ENCODE measurements at regions not wholly inside any gene's neighbourhood (a gene's known extent, or its start where the extent isn't known, plus 50 kb on each side); places are given as distances from the start of the nearest gene placed in this dataset.
A peak's percentile ranks its signal among the peaks of the same experiment; 100 is the strongest.

DNA sequence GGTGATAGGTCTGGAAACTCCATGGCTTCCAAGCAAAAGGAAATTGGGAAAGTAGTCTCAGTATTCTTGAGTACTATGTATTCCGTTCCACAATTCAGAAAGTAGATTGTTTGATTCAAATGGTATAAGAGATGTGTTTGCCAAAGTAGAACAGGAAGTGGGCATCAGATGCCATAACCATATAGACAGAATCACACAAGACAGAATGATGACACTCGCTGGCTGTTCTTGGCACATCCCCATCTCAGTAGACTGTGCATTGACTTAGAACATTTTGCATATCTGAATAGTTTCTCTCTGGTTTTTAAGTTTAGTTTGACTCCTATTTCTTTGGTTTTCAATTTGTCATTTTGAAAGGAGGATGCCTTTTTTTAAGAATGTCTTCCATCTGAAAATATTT, 221.1 kb upstream of the RGS6 start:
- ATAC-seq (no peak), DNase-seq (no peak)
- H3K9me3 ChIP-seq: no peaks in the 10 kb centered on the region
- intact Hi-C loops (cut with DNase I): no loop called here
- H3K4me3 ChIP-seq: no peak overlapping the region
- TF ChIP-seq, protein P1, sequence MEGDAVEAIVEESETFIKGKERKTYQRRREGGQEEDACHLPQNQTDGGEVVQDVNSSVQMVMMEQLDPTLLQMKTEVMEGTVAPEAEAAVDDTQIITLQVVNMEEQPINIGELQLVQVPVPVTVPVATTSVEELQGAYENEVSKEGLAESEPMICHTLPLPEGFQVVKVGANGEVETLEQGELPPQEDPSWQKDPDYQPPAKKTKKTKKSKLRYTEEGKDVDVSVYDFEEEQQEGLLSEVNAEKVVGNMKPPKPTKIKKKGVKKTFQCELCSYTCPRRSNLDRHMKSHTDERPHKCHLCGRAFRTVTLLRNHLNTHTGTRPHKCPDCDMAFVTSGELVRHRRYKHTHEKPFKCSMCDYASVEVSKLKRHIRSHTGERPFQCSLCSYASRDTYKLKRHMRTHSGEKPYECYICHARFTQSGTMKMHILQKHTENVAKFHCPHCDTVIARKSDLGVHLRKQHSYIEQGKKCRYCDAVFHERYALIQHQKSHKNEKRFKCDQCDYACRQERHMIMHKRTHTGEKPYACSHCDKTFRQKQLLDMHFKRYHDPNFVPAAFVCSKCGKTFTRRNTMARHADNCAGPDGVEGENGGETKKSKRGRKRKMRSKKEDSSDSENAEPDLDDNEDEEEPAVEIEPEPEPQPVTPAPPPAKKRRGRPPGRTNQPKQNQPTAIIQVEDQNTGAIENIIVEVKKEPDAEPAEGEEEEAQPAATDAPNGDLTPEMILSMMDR (IDR thresholded peaks at IDR 0.05): no peak
- peaks cover 13% of the 10 kb centered on the region for H3K36me3 ChIP-seq
- no peak overlapping the region for H3K27ac ChIP-seq
- peaks cover 10% of the 10 kb centered on the region for H3K4me1 ChIP-seq
- H3K27me3 ChIP-seq (ENCODE audit: low read depth): no peaks in the 10 kb centered on the region

DNA sequence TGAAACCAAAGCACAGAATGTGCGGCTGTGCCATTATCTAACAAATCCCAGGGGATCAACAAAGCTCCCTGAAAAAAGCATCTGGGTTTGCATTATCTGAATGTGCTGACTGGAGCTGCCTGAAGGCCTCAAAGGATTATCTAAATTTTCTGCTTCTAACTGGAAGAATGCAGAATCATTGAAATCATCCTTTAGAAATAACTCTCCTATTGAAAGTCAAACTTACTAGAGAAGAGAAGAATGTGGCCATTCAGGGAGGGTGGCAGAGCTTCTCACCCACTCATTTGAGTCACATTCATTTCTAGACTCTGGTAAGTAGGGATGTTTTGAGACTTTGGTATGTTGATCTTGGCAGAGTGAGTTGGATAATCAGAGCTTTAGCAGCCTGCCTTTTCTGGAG, 220.6 kb upstream of the RGS6 start:
- Histone ChIP-seq H3K36me3 (peaks cover 13% of the 10 kb centered on the region), H3K9me3 (no peaks in the 10 kb centered on the region), H3K27me3 (ENCODE audit: low read depth) (no peaks in the 10 kb centered on the region), H3K27ac (no peak overlapping the region), H3K4me1 (peaks cover 10% of the 10 kb centered on the region), H3K4me3 (no peak overlapping the region)
- TF ChIP-seq, protein P1 (IDR thresholded peaks at IDR 0.05): no peak
- DNase-seq: no peak
- ATAC-seq: peak in 1 of 2 donors; percentile 79
- intact Hi-C loops (cut with DNase I): no loop called here

DNA sequence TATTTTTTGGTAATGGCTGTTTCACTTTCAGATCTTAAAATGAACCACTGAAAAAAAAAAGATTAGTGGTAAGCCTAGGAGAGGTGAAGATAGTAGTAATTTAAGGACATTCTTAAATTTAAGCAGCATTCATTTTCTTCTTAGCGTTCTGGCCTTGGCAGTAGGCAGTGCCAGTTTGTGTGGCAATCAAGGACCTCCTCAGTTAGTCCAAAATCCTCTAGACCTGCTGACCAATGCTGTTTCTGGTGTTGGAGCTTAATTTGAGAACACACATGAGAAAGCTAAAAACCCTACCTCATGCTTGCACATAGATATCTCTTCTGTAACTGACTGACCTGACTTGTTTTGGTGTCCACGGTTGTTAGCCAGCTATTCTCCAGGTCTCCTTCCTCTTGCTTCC, 219.8 kb upstream of the RGS6 start:
- Histone ChIP-seq H3K9me3 (no peaks in the 10 kb centered on the region), H3K27ac (no peak overlapping the region)

DNA sequence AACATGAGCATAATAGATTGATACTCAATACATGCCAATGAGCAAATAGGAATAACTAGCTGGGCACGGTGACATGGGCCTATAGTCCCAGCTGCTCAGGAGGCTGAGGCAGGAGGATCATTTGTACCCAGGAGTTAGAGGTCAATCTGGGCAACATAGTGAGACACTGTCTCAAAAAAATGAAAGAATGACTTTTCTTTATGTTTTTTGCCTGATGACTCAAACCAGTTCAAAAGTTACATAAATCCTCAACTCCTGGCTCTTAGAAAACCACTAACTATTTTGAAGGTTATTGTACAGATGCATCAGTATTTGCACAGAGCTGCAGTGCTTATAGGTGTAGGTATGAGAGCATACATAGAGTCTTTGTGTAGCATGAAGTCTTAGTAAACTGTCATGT, 219.2 kb upstream of the RGS6 start:
- no peak for DNase-seq
- H3K9me3 ChIP-seq: no peaks in the 10 kb centered on the region
- peaks cover 10% of the 10 kb centered on the region for H3K4me1 ChIP-seq
- H3K36me3 ChIP-seq: peaks cover 13% of the 10 kb centered on the region
- H3K4me3 ChIP-seq: no peak overlapping the region
- no peak overlapping the region for H3K27ac ChIP-seq
- intact Hi-C loops (cut with DNase I): no loop called here
- TF ChIP-seq, protein P1 (IDR thresholded peaks at IDR 0.05): no peak
- ATAC-seq: no peak
- H3K27me3 ChIP-seq (ENCODE audit: low read depth): no peaks in the 10 kb centered on the region

More for the DNA sequence above, 219.8 kb upstream of the RGS6 start:
- intact Hi-C loops (cut with DNase I): no loop called here
- TF ChIP-seq, protein P1 (IDR thresholded peaks at IDR 0.05): no peak
- Histone ChIP-seq H3K4me3 (no peak overlapping the region), H3K36me3 (peaks cover 13% of the 10 kb centered on the region), H3K27me3 (ENCODE audit: low read depth) (no peaks in the 10 kb centered on the region), H3K4me1 (peaks cover 10% of the 10 kb centered on the region)
- ATAC-seq: no peak
- DNase-seq: no peak

DNA sequence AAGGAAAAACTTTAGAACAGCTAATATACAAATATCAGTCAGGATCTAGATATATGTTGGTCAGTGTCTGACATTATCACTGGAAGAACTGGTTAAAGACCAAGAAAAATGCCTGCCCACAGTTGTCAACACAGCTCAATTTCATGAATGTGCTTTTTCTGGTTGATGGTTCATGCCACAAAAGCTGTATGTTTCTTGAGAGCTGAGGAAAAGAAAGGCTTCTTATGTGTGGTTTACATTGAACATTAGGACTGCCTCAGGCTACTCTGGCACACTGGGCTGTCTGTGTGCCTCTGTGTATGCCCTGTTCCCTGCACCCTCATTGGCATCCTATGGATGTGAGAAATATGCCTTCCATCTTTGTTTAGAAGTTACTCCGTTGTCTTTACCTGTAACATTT, 218.8 kb upstream of the RGS6 start:
- intact Hi-C loops (cut with DNase I): no loop called here
- DNase-seq (no peak), ATAC-seq (no peak)
- no peaks in the 10 kb centered on the region for H3K27me3 ChIP-seq (ENCODE audit: low read depth)
- H3K27ac ChIP-seq: no peak overlapping the region
- no peak overlapping the region for H3K4me3 ChIP-seq
- TF ChIP-seq, protein P1 (IDR thresholded peaks at IDR 0.05): no peak
- H3K4me1 ChIP-seq: peaks cover 10% of the 10 kb centered on the region
- no peaks in the 10 kb centered on the region for H3K9me3 ChIP-seq
- peaks cover 13% of the 10 kb centered on the region for H3K36me3 ChIP-seq

DNA sequence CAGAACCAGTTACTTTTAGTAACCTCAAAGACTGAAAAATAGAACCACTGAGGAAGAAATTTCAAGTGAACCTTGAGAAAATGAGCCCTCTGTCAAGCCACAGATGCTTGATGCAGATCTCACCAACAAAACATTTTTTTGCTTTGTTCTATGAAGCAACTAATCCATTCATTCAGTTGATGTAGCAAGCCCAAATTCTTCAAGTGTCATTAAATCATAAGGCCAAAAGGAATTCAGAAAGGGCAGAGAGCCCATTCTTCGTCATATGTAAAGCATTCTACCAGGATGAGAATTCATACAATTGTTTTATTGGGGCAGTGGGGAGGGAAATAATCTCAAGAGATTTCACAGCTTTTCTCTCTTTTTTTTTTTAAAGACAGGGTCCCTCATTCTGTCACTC, 218.0 kb upstream of the RGS6 start:
- H3K27ac ChIP-seq: no peak overlapping the region
- intact Hi-C loops (cut with DNase I): no loop called here
- DNase-seq (no peak), ATAC-seq (no peak)
- no peaks in the 10 kb centered on the region for H3K9me3 ChIP-seq
- no peak overlapping the region for H3K4me3 ChIP-seq
- H3K27me3 ChIP-seq (ENCODE audit: low read depth): no peaks in the 10 kb centered on the region
- peaks cover 11% of the 10 kb centered on the region for H3K36me3 ChIP-seq
- peaks cover 10% of the 10 kb centered on the region for H3K4me1 ChIP-seq
- TF ChIP-seq, protein P1 (IDR thresholded peaks at IDR 0.05): no peak
